ENCODE measurements at regions not wholly inside any gene's neighbourhood (a gene's known extent, or its start where the extent isn't known, plus 50 kb on each side); places are given as distances from the start of the nearest gene placed in this dataset.

DNA sequence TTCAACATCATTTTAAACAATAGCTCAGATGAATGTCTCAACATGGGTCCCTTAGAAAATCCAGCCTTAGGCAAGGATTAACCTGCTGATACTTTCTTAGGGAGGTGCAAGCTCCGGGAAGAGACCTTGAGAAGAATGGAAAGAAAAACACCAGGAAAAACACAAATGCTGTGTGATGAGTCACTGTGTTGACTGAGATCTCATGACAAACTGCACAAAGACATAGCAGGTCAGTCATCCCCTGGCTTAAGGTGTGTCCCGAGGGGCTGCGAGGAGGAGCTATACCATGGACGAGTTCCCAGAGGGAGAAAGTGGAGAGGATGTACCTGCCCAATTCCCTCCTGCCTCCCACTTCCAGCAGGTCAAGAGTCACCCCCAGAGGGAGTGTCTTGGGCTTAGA, 98.0 kb downstream of the TEX36 start:
- no peak overlapping the region for H3K4me3 ChIP-seq (ENCODE audit: low read depth, low read length)
- no peak for DNase-seq (ENCODE audit: low read depth, low spot score)

DNA sequence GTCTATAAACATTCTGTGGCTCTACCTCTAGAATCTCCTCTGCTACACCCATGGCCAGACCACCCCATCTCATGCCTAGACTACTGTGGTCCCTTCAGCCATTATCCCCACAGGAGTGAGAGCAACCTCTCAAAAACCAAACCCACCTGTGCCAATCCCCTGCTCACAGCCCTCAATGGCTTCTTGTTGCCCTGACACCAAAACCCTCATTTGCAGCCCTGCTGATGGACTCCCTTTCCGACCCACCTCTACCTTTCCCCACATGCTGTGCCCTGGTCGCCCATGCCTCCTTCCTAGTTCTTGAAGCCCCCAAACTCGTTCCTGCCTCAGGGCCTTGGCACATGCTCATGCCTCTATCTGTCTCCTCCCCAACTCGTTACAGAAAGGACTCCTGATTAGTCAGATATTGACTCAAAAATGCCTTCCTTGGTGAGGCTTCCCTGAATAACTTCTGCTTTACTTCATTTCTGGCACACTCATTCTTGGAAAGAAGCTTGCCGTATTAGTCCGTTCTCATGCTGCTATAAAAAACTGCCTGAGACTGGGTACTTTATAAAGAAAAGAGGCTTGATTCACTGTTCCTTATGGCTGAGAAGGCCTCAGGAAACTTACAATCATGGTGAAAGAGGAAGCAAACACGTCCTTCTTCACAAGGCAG, 104.2 kb downstream of the TEX36 start:
- no peak overlapping the region for H3K4me3 ChIP-seq (ENCODE audit: low read depth, low read length)
- in situ Hi-C loops (cut with HindIII; ENCODE audit: low sequenced_read_pairs), result no loop called here
- TF ChIP-seq CTCF (IDR thresholded peaks at IDR 0.05; ENCODE audit: low read depth, low read length), result no peak
- no peak for DNase-seq (ENCODE audit: low read depth, low spot score)

More for the DNA sequence above, 98.0 kb downstream of the TEX36 start:
- in situ Hi-C loops (cut with HindIII; ENCODE audit: low sequenced_read_pairs), result no loop called here
- TF ChIP-seq CTCF (IDR thresholded peaks at IDR 0.05; ENCODE audit: low read depth, low read length), result no peak

- no peak for DNase-seq (ENCODE audit: low read depth, low spot score)
- no peak for TF ChIP-seq CTCF (IDR thresholded peaks at IDR 0.05; ENCODE audit: low read depth, low read length)
- H3K4me3 ChIP-seq (ENCODE audit: low read depth, low read length), result no peak overlapping the region
- in situ Hi-C loops (cut with HindIII; ENCODE audit: low sequenced_read_pairs), result no loop called here
These were observed 107.1 kb downstream of the TEX36 start for GRCh38 chr10:125575843-125576242.

DNA sequence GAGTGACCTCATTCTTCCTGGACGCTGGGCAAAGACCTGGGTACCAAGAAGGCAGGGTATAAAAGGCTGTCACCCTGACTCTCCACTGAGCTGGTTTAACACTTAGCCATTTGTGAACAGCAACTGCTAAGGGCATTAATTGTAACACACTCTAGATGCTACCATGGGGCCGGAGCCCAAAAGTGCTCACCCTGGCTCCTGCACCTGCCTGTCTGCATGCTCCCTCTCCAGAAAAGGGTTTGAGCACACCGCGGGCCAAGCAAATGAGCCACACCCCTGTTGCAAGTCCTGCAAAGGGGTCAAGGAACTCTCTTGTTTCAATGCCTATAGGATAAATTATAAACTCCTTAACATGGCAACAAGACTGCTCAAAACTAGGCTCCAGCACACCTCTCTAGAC, 114.8 kb downstream of the TEX36 start:
- H3K4me3 ChIP-seq (ENCODE audit: low read depth, low read length), result no peak overlapping the region
- DNase-seq (ENCODE audit: low read depth, low spot score), result no peak
- in situ Hi-C loops (cut with HindIII; ENCODE audit: low sequenced_read_pairs), result no loop called here
- no peak for TF ChIP-seq CTCF (IDR thresholded peaks at IDR 0.05; ENCODE audit: low read depth, low read length)

DNA sequence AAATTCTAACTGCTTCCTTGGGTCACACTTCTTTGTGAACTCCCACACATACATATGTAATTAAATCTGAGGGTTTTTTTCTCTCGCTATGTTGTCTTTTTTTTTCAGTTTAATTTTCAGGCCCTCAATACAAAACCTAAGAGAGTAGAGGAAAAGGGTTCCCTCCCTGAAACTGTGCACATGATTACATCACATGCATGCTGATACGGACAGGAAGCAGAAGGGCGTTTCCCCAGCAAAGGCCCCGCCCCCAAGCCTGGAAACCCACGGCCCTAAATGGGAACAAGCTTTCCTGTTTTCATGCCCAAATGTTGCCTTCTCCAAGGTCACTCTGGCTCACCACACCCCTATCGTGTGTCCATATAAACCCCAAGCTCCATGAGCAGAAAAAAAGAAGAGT, 115.4 kb downstream of the TEX36 start:
- DNase-seq (ENCODE audit: low read depth, low spot score), result no peak
- TF ChIP-seq CTCF (IDR thresholded peaks at IDR 0.05; ENCODE audit: low read depth, low read length), result no peak
- H3K4me3 ChIP-seq (ENCODE audit: low read depth, low read length), result no peak overlapping the region
- in situ Hi-C loops (cut with HindIII; ENCODE audit: low sequenced_read_pairs), result no loop called here

GRCh38 chr10:125565046-125565445, 117.9 kb downstream of the TEX36 start:
- no peak for TF ChIP-seq CTCF (IDR thresholded peaks at IDR 0.05; ENCODE audit: low read depth, low read length)
- DNase-seq (ENCODE audit: low read depth, low spot score), result no peak

More at GRCh38 chr10:125565046-125565445, 117.9 kb downstream of the TEX36 start:
- no peak overlapping the region for H3K4me3 ChIP-seq (ENCODE audit: low read depth, low read length)
- in situ Hi-C loops (cut with HindIII; ENCODE audit: low sequenced_read_pairs), result no loop called here
